Thymus (tissue), 11 donors: ENCODE measurements at regions not wholly inside any gene's neighbourhood (a gene's known extent, or its start where the extent isn't known, plus 50 kb on each side); places are given as distances from the start of the nearest gene placed in this dataset.

ENCODE experiments used
- DNase-seq, 9 donors: peaks; one replicate each; pipeline ENCODE4 v3.0.0-alpha.2; 2013; ENCODE audit warnings: low spot score in 9 of 9, low read depth in 6 of 9, missing footprints in 1 of 9
- H3K27ac ChIP-seq, 2 donors: one replicate each; pipeline ENCODE4 v1.5.1; 2013; ENCODE audit warnings: control low read depth in 1 of 2, low read depth in 1 of 2, low read length in 1 of 2, mild to moderate bottlenecking in 1 of 2, moderate library complexity in 1 of 2
- H3K27me3 ChIP-seq, 2 donors: one replicate each; pipeline ENCODE4 v1.5.1; 2013; ENCODE audit warnings: low read length in 1 of 2; ENCODE audit not compliant: control insufficient read depth in 2 of 2, insufficient read depth in 1 of 2
- H3K36me3 ChIP-seq, 2 donors: one replicate each; pipeline ENCODE4 v1.5.1; 2013; ENCODE audit warnings: low read length in 1 of 2, mild to moderate bottlenecking in 1 of 2, moderate library complexity in 1 of 2; ENCODE audit not compliant: control insufficient read depth in 2 of 2, insufficient read depth in 2 of 2
- H3K4me1 ChIP-seq, 2 donors: one replicate each; pipeline ENCODE4 v1.5.1; 2013; ENCODE audit warnings: low read length in 2 of 2; ENCODE audit not compliant: control insufficient read depth in 2 of 2, insufficient read depth in 2 of 2
- H3K4me3 ChIP-seq, 2 donors: one replicate each; pipeline ENCODE4 v1.5.1; 2013; ENCODE audit warnings: low read length in 2 of 2, control low read depth in 1 of 2, mild to moderate bottlenecking in 1 of 2
- H3K9me3 ChIP-seq, 2 donors: one replicate each; pipeline ENCODE4 v1.5.1; 2013; ENCODE audit warnings: low read length in 1 of 2, mild to moderate bottlenecking in 1 of 2; ENCODE audit not compliant: control insufficient read depth in 2 of 2, insufficient read depth in 1 of 2
- WGBS: extraction: QIAGEN DNeasy Blood & Tissue Kit; methylation state at CpG from one replicate; pipeline ENCODE4 v1.1.7; 2013; 5-methylcytosine and 5-hydroxymethylcytosine counted together
- donor health status: healthy.

DNA sequence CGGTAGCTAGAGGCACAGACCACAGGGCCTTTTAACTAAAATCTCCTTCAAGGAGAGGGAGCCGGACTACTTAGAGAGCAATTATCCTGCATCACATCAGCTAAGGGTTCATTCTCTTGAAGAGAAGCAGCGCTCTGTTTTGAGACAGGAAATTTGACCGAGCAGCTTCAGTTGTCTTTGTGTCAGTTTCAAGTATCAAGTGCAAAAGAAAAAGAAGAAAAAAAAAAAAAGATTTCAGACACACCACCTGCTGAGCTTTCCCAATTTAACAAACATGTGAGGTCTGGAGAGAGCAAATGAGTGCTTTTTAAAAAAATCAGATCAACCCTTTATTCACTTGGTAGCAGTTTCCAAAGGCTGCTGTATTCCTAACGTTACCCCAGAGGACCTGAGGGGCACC is 273.5 kb upstream of the POU3F2 start:
- Histone ChIP-seq H3K4me1 (no peaks in the 10 kb centered on the region), H3K4me3 (no peak overlapping the region), H3K9me3 (no peaks in the 10 kb centered on the region), H3K27me3 (no peaks in the 10 kb centered on the region), H3K36me3 (no peaks in the 10 kb centered on the region), H3K27ac (no peak overlapping the region)
- DNase-seq: no peak
- 82% methylated on average over 5 of the region's 5 CpGs for whole genome bisulfite sequencing

- Histone ChIP-seq H3K27me3 (no peaks in the 10 kb centered on the region), H3K4me3 (no peak overlapping the region), H3K27ac (no peak overlapping the region), H3K36me3 (no peaks in the 10 kb centered on the region), H3K4me1 (no peaks in the 10 kb centered on the region), H3K9me3 (no peaks in the 10 kb centered on the region)
- no peak for DNase-seq
- WGBS: 58% methylated on average over 1 of the region's 1 CpG
Observed at GRCh38 chr6:98566126-98566525, 268.2 kb upstream of the POU3F2 start.

DNA sequence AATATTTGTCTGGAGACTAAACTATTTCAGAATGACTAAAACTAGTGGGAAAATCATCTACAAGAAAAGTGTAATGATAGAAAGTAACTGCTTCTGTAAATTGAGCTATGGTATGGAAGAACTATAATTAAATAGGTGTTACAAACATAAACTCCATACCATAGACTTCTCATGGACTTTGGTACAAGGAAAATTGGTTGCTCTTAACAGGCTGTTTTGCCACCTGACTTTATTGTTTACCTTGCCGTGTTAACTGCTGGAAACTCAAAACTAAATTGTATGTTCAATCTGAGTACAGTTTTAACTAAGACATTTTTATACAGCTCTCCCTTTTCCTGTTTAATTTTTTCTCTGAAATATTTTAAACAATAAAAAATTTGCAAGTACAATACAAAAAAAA is 261.8 kb upstream of the POU3F2 start:
- no peaks in the 10 kb centered on the region for H3K36me3 ChIP-seq

GRCh38 chr6:98574984-98575383 is 259.4 kb upstream of the POU3F2 start:
- no peaks in the 10 kb centered on the region for H3K9me3 ChIP-seq
- no peaks in the 10 kb centered on the region for H3K27me3 ChIP-seq
- no peaks in the 10 kb centered on the region for H3K4me1 ChIP-seq
- no peak overlapping the region for H3K4me3 ChIP-seq
- H3K36me3 ChIP-seq: no peaks in the 10 kb centered on the region
- 83% methylated on average over 5 of the region's 5 CpGs for WGBS
- no peak overlapping the region for H3K27ac ChIP-seq
- DNase-seq: no peak

More for the DNA sequence above, 261.8 kb upstream of the POU3F2 start:
- Histone ChIP-seq H3K9me3 (no peaks in the 10 kb centered on the region), H3K4me3 (no peak overlapping the region), H3K27me3 (no peaks in the 10 kb centered on the region), H3K4me1 (no peaks in the 10 kb centered on the region), H3K27ac (no peak overlapping the region)
- no peak for DNase-seq
- WGBS: 83% methylated on average over 1 of the region's 1 CpG

GRCh38 chr6:98576791-98577190 is 257.6 kb upstream of the POU3F2 start:
- Histone ChIP-seq H3K27me3 (no peaks in the 10 kb centered on the region), H3K4me3 (no peak overlapping the region), H3K9me3 (no peaks in the 10 kb centered on the region), H3K4me1 (no peaks in the 10 kb centered on the region), H3K27ac (no peak overlapping the region), H3K36me3 (no peaks in the 10 kb centered on the region)
- no peak for DNase-seq

GRCh38 chr6:98578016-98578415 is 256.4 kb upstream of the POU3F2 start:
- Histone ChIP-seq H3K27ac (no peak overlapping the region), H3K36me3 (no peaks in the 10 kb centered on the region), H3K4me3 (no peak overlapping the region), H3K27me3 (no peaks in the 10 kb centered on the region), H3K9me3 (no peaks in the 10 kb centered on the region), H3K4me1 (no peaks in the 10 kb centered on the region)
- 82% methylated on average over 1 of the region's 1 CpG for WGBS
- DNase-seq: no peak

DNA sequence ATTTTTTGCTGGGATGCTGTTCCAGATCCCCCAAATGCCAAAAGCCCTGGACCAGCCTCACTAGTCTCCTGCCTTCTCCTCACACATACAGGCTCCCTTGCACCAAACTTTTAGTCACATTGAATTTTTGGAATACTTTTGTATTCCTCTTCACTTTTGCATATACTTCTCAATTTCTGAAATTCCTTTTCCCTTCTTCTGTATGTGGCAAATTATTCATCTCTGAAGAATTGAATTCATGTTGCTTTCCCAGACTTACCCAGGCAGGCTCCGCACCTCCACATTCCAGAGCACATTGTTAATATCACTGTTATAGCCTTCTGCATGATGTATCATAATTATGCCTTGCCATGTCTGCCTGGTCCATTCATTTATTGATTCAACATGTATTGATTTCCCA is 255.3 kb upstream of the POU3F2 start:
- Histone ChIP-seq H3K4me3 (no peak overlapping the region), H3K4me1 (no peaks in the 10 kb centered on the region), H3K27me3 (no peaks in the 10 kb centered on the region), H3K27ac (no peak overlapping the region), H3K9me3 (no peaks in the 10 kb centered on the region), H3K36me3 (no peaks in the 10 kb centered on the region)
- DNase-seq: no peak
- 95% methylated on average over 1 of the region's 1 CpG for WGBS

DNA sequence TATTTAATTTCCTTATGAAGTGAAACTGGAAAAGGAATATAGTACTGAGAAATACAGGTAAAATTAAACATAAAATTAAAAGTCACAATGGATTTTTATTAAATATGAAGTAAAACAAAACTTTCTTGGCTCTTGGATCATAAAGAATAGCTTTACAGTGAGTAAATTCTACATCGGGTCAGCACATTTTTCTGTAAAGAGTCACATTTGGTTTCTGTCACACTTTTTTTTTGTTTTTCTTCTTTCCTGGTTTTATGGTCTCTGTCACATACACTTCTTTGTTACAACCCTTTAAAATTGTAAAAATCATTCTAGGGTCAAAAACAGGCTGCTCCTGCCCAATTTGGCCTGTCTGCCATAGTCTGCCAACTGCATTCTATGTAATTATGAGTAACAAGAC is 254.4 kb upstream of the POU3F2 start:
- Histone ChIP-seq H3K27me3 (no peaks in the 10 kb centered on the region), H3K36me3 (no peaks in the 10 kb centered on the region), H3K9me3 (no peaks in the 10 kb centered on the region), H3K27ac (no peak overlapping the region), H3K4me3 (no peak overlapping the region), H3K4me1 (no peaks in the 10 kb centered on the region)
- 95% methylated on average over 1 of the region's 1 CpG for WGBS
- DNase-seq: no peak

GRCh38 chr6:98581705-98582104 is 252.7 kb upstream of the POU3F2 start:
- H3K27me3 ChIP-seq: no peaks in the 10 kb centered on the region
- no peak for DNase-seq
- no peak overlapping the region for H3K4me3 ChIP-seq
- no peaks in the 10 kb centered on the region for H3K36me3 ChIP-seq
- H3K9me3 ChIP-seq: no peaks in the 10 kb centered on the region
- no peak overlapping the region for H3K27ac ChIP-seq
- WGBS: 95% methylated on average over 1 of the region's 1 CpG
- no peaks in the 10 kb centered on the region for H3K4me1 ChIP-seq

DNA sequence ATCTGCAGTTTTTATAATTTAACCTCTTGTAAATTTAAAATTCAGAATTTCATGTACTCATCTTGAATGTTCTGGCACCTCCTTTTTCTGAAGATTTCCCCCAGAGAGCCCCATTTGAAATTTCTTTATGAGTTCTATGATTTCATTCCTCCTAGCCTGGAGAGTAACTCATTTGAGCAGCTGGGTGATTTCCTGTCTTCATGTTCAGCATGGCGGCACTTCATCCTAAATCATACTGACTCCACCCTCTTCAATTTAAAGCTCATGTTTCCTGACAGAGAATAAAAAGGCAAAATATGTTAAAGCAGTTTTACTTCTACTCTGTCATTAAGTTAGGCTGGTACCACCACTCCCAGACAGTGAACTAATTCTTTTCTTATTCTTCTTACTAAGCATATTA is 250.9 kb upstream of the POU3F2 start:
- no peaks in the 10 kb centered on the region for H3K36me3 ChIP-seq
- WGBS: 76% methylated on average over 1 of the region's 1 CpG
- no peak overlapping the region for H3K27ac ChIP-seq
- H3K9me3 ChIP-seq: no peaks in the 10 kb centered on the region
- DNase-seq: no peak
- H3K4me3 ChIP-seq: no peak overlapping the region
- no peaks in the 10 kb centered on the region for H3K4me1 ChIP-seq
- no peaks in the 10 kb centered on the region for H3K27me3 ChIP-seq
